AML-193 (cell line): ENCODE measurements at regions not wholly inside any gene's neighbourhood (a gene's known extent, or its start where the extent isn't known, plus 50 kb on each side); places are given as distances from the start of the nearest gene placed in this dataset.

Source experiments
- DNase-seq, 2 experiments: peaks; one replicate each; lab custom pipeline; 2025; lab: John Stamatoyannopoulos, UW

DNA sequence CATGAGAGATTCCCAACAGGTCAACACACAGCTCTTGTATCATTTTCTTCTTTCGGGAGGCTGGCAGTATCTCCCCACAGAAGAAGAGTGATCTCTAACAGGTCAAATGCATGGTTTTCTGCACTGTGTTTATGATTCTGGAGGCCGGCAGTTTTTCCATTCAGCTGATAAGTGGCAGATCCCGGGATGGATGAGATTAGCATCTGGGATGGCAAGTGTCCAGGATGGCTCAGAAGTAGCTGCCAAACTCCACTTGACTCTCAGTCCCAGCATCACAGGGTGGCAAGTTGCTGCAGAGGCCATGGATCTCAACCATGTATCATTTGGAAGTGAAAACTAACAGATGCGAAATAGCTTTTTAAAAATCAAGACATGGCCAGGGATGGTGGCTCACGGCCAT lies 97.8 kb upstream of the SLC44A1 start:
- no peak for DNase-seq

DNA sequence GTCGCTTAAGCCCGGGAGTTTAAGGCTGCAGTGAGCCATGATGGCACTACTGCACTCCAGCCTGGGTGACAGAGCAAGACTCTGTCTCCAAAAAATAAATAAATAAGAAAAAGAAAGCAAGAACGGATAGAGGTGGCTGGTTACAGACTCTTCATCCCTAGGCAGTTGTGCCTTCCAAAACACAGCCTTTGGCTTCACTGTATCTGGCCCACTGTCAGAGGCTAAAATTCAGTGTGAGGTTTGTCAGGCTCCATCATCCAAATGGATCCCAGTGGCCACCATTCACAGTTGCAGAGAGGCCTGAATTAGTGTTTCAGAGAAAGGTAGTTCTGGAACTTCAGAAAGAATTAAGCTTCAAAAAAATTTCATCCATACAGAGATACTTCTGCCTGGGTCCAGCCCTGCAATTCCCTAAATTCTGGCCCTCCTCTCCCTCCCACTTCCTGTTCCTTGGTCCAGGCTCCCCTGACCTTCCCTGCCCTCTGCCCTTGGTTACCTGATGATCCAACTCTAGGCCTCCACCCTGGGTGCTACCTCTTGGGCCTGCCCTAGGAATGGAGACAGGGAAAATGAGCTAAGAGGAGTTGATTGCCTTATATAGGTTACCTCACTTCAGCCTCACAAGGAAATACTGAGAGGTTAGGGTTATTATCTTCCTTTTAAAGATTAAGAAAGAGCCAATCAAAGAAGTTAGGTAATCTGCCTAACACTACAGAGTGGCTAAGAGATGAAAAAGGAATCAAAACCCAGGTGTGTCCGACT lies 97.2 kb upstream of the SLC44A1 start:
- no peak for DNase-seq

DNA sequence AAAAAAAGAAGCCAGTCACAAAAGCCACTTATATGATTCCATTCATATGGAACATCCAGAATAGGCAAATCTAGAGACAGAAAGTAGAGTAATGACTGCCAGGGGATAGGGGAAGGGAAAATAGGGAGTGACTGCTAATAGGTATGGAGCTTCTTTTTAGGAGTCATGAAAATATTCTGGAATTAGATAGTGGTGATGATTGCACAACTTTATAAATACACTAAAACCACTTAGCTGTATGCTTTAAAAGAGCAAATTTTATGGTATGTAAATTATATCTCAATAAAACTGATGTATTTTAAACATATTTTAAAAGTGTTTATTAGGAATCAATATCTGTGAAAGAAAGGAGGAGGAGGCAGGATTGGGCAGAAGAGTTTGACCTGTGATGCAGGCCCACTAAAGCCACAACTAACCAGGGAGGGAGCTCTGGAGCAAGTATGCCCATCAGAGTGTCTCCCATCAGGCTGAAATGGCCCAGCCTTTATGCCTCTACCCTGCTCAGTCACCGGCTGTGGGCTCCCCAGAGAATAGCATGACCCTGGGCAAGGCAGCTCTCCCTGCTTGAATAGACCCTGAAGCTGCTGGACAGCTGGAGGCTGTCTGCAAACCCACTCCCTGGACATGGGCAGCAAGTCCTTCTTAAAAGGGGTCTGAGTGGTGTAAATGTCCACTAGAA lies 96.0 kb upstream of the SLC44A1 start:
- no peak for DNase-seq

- no peak for DNase-seq
Observed at GRCh38 chr9:105150991-105151685, 93.3 kb upstream of the SLC44A1 start.

DNA sequence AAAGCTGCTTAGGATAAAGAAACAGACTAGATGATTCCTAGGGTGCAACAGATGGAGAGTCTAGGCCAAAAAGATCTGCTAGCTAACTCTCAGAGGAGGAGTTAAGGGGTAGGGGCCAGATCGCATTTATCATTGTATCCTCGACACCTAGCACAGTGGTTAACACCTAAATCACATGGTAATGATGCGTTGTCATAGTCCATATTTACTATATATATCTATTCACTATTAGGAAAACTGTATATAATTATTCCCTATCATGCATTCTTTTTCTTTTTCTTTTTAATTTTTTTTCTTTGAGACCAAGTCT lies 92.8 kb upstream of the SLC44A1 start:
- no peak for DNase-seq

GRCh38 chr9:105154723-105155191 lies 89.7 kb upstream of the SLC44A1 start:
- DNase-seq = peak; percentile 31 to 47

DNA sequence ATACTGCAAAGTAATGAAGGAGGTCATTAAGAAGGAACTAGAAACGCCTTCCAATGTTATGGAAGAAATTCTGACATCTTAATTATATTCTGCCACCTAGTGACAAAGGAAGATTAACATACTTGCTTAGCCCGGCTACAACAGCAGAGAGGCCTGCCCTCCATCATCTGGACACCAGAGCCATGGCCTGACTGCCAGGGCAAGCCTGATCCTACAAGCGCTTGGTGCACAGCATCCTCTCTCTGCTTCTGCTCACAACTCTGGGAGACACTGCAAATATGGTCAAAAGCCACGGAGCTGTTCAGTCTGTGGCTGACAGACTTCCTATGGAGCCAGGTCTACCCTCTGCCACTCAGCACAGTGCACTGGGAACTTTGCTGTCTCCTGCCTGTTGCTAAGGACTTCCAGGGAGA lies 87.3 kb upstream of the SLC44A1 start:
- peak; percentile 92 to 94 for DNase-seq

DNA sequence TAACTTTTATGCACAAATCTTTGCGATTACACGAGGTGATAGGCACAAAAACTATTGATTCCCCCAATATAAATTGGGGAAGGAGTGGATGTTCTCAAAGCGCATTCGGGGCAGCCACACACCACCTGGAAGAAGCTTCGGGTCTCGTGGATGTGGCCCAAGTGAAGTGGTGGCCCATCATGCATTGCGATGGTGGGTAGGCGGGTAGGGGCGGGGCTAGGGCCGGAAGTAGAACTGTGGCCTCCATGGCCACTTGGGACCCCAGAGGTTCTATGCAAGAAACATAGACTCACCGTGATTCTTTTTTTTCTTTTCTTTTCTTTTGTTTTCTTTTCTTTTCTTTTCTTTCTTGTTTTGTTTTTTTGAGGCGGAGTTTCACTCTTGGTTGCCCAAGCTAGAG lies 86.4 kb upstream of the SLC44A1 start:
- DNase-seq = no peak

DNA sequence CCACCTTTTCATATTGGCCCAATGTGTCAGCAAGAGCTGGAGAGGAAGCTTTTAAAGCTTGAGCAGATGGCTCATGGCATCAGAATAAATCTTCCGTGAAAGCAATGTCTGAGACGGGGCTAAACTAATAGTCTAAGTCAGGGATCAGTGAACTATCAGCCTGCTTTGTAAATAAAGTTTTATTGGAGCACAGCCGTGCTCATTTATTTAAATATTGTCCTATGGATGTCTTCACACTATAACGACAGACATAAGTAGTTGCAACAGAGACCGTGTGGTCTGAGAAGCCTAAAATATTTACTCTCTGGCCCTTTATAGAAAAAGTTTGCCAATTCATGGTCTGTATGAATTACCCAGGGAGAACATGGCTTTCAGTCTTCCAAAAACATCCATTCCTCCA lies 85.6 kb upstream of the SLC44A1 start:
- no peak for DNase-seq

DNA sequence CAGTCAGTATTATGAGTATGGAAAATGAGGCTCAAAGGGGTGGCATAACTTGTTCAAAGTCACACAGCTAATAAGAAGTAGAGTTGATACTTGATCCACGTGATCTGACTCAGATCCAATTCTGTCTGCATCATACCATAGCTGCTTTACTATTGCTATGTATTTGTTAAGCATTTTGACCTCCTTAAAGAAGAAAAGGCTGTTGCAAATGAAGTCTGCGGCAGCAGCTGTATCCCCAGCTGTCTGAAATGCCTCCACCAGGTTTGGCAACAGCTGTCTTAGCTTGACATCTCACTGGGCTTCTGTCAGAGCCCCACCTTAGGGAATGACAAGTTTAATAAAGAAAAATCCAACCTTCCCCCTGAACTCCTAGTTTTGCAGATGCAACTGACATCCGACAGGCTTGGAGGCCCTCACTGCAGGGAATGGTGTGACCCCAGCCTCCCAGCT lies 75.6 kb upstream of the SLC44A1 start:
- DNase-seq = no peak

GRCh38 chr9:105171076-105171475 lies 73.4 kb upstream of the SLC44A1 start:
- DNase-seq = no peak

- no peak for DNase-seq
Observed at GRCh38 chr9:105171589-105171988, 72.9 kb upstream of the SLC44A1 start.

- DNase-seq = no peak
Observed at GRCh38 chr9:105172436-105172835, 72.0 kb upstream of the SLC44A1 start.

GRCh38 chr9:105173306-105173705 lies 71.1 kb upstream of the SLC44A1 start:
- no peak for DNase-seq

DNA sequence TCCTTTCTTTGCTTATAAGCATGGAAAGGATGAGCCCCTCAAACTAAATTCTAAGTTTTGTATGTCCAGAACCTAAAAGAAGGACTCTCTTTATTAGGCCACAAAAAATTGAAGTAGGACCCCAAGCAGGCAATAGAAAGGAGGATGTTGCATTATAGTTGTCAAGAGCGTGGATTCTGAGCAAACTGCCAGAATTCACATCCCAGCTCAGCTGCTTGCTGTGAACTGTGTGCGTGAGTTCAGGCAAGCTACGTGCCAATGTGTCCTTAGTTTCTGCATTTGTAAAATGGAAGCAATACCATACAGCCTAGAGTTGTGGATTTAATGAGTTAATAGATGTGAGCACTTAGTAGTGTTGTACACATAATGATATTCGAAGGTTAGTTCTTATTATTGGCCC lies 70.6 kb upstream of the SLC44A1 start:
- no peak for DNase-seq

DNA sequence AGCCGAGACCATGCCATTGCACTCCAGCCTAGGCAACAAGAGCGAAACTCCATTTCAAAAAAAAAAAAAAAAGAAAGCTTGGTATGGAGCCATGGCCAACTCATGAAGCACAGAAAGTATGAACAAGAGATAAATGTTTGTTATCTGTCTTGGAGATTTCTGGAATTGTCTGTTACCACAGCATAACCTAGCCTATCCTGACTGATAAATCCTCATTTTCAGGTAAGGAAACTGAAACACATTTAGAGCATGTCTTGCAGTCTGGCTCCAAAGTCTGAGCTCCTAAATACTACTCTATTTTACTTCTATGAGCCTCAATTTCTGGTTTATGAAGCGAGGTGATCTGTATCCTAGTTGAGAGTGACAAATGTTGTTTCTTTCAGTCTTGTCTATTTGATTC lies 68.3 kb upstream of the SLC44A1 start:
- no peak for DNase-seq

GRCh38 chr9:105178076-105178475 lies 66.4 kb upstream of the SLC44A1 start:
- no peak for DNase-seq

DNA sequence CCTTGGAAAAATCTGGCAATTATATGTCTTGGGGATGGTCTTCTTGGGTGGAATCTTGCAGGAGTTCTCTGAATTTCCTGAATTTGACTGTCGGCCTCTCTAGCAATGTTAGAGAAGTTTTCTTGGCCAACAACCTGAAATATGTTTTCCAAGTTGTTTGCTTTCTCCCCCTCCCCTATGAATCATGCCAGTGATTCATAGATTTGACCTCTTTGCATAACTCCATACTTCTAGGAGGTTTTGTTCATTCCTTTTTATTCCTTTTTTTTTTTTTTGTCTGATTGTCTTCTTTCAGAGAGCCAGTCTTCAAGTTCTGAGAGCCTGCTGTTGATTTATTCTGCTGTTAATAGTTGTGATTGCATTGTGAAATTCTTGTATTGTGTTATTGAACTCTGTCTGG lies 56.7 kb upstream of the SLC44A1 start:
- DNase-seq = no peak

DNA sequence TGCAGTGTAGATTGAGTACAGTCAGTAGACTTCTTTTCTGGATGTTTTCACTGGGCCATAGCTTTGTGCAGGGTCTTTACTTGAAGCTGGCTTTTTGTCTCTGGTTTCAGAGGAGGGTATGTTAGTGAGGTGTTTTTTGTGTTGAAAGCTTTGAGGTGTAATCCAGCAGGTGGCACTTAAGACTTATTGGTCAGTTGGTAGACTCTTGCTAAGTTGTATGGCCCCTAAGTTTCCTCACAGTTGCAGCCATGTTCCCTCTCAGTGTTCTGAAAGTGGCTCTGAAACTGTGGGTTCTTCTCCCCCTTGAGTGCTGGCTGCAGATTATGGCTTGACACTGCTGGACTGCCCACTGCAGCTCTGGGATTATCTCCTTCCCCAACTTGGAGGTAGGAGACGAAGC lies 55.7 kb upstream of the SLC44A1 start:
- peak in 1 of 2 experiments; percentile 6 for DNase-seq

DNA sequence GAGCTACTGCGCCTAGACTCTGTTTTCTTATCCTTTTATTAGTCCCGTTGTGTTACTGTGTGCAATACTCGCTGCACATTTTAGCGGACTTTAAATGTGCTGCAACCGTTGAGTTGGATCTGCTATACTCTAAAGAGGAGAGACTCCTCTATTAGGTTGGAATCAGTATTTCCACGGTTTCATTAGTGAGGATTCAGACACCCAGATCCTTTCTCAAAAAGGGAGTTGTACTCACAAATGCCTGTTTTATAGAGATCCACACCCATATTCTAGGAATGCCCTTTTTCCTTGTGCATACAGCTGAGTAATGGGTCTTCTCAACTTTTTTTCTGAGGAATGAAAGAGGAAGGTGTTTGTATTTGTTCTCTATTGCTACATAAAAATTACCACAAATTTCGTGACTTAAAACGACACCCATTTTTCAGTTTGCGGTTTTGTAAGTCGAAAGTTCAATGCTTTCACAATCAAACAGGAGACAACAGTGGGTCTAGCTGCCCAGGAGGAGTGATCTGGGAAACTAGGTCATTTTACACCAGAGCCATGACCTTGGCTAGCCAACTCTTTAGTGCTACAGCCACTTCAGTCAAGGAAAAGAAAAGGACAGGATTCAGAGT lies 52.8 kb upstream of the SLC44A1 start:
- DNase-seq = peak; percentile 96 to 97

DNA sequence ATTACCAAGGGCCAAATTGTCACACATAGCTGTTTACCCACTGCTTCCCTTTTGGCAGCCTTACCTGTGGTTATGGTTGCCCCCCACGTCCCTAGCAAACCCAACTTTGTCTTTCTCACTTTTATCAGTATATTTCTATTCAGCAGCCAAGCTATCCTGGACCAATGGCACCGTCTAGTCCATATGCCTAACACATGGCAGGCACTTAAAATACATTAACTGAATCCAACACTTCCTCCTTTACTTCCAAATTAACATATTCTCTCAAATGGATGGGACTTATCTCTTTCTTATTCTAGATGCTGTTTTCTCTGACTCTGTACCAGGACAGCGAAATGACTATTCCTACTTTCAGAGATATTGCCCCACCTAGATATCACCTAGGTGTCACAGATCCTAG lies 50.9 kb upstream of the SLC44A1 start:
- peak in 1 of 2 experiments; percentile 9 for DNase-seq

DNA sequence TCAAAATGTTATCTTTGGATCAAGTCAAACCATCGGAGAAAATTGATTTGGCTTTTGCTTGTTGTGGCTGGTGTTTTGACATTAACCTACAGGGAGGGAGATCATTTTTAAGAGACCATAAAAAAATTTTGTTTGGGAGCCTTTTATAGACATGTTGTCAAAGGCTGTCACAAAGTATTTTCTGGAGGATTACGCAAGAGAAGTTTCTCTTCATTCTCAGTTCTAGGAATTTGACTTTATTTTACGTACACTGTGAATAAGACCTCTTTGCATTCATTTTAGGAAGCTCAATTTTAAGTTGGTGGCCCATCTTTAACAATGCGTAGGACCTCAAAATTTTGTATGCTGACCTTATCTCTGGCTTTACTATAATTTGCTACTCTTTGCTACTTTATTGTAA lies 50.2 kb upstream of the SLC44A1 start:
- DNase-seq = peak; percentile 9 to 30
